NCI-H446 treated with DMSO at 0.1 percent for 48 hours (cell line): ENCODE measurements at regions not wholly inside any gene's neighbourhood (a gene's known extent, or its start where the extent isn't known, plus 50 kb on each side); places are given as distances from the start of the nearest gene placed in this dataset.

Experiments used
- DNase-seq: peaks from one replicate; lab custom pipeline; 2025; lab: John Stamatoyannopoulos, UW

GRCh38 chr14:101357559-101358319, 203.6 kb upstream of the DIO3 start:
- DNase-seq, result no peak

- DNase-seq, result no peak
Measured at GRCh38 chr14:101358320-101359125, 202.8 kb upstream of the DIO3 start.

- DNase-seq, result no peak
Measured at GRCh38 chr14:101359221-101360053, 201.9 kb upstream of the DIO3 start.

- DNase-seq, result no peak
Measured at GRCh38 chr14:101360054-101360911, 201.0 kb upstream of the DIO3 start.

GRCh38 chr14:101361044-101361443, 200.3 kb upstream of the DIO3 start:
- DNase-seq, result no peak

- no peak for DNase-seq
Measured at GRCh38 chr14:101361451-101362433, 199.6 kb upstream of the DIO3 start.

- no peak for DNase-seq
Measured at GRCh38 chr14:101362529-101363260, 198.6 kb upstream of the DIO3 start.

- no peak for DNase-seq
Measured at GRCh38 chr14:101363261-101363555, 198.1 kb upstream of the DIO3 start.

- DNase-seq, result no peak
Measured at GRCh38 chr14:101363880-101364391, 197.4 kb upstream of the DIO3 start.

GRCh38 chr14:101364503-101365328, 196.6 kb upstream of the DIO3 start:
- DNase-seq, result no peak

- DNase-seq, result no peak
Measured at GRCh38 chr14:101365329-101366158, 195.8 kb upstream of the DIO3 start.

- DNase-seq, result no peak
Measured at GRCh38 chr14:101367421-101368261, 193.7 kb upstream of the DIO3 start.

- DNase-seq, result no peak
Measured at GRCh38 chr14:101368629-101369028, 192.7 kb upstream of the DIO3 start.

- no peak for DNase-seq
Measured at GRCh38 chr14:101369194-101369915, 191.9 kb upstream of the DIO3 start.

GRCh38 chr14:101369916-101370592, 191.2 kb upstream of the DIO3 start:
- no peak for DNase-seq
